ENCODE measurements at regions not wholly inside any gene's neighbourhood (a gene's known extent, or its start where the extent isn't known, plus 50 kb on each side); places are given as distances from the start of the nearest gene placed in this dataset.

DNA sequence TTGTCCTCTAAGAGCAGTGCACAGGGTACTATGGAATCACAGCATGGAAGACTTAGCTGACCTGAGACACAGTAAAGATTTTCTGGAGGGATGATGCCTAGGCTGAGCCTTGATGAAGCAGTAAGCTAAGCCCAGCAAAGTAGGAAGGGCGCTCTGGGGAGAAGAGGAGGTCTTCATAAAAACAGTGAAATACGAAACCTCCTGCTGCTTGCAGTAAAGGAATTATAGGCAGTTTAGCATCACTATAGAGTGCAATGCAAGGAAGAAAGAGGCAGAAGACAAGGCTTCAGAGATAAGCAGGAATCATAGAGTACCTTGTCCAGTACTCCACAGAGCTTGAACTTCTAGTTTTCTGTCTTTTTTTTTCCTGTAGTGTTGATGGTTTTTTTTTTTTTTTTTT lies 555.7 kb upstream of the CADM1 start:
- Histone ChIP-seq H3K27me3 (no peaks in the 10 kb centered on the region), H3K36me3 (replicated peaks in 1 of 2; ENCODE audit: insufficient read depth in 1 of 2, low read depth in 2 of 2) (no peaks in the 10 kb centered on the region), H3K4me3 (no peak overlapping the region), H3K27ac (no peak overlapping the region), H3K9me3 (no peaks in the 10 kb centered on the region), H3K4me1 (no peaks in the 10 kb centered on the region)
- TF ChIP-seq POLR2A (IDR thresholded peaks at IDR 0.05) (no peak), CTCF (IDR thresholded peaks at IDR 0.05) (no peak)
- ATAC-seq (no peak), DNase-seq (no peak)
- WGBS, 2 donors, result 63 to 69% methylated on average over 2 of the region's 2 CpGs
- intact Hi-C loops (cut with DNase I), result no loop called here

DNA sequence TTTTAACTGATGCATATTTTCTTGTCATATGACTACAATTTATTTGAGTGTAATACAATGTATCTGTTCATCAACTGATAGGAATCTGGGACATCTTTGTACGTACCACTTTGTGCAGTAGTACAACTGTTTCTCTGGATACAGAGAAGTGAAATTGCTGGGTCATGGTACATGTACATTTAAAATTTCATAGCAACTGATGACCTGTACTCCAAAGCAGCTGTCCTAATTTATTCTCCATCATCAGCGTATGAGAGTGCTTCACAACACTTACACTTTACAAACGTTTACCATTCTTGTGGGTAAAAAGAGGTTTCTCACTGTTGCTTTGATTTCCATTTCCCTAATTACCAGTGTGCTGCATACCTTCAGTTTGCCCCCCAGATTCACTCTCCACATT lies 552.8 kb upstream of the CADM1 start:
- Histone ChIP-seq H3K36me3 (replicated peaks in 1 of 2; ENCODE audit: insufficient read depth in 1 of 2, low read depth in 2 of 2) (no peaks in the 10 kb centered on the region), H3K4me1 (no peaks in the 10 kb centered on the region), H3K9me3 (no peaks in the 10 kb centered on the region), H3K27me3 (no peaks in the 10 kb centered on the region), H3K4me3 (no peak overlapping the region), H3K27ac (no peak overlapping the region)
- intact Hi-C loops (cut with DNase I), result no loop called here
- 42 to 54% methylated on average over 3 of the region's 3 CpGs for WGBS, 2 donors
- no peak for ATAC-seq
- TF ChIP-seq POLR2A (IDR thresholded peaks at IDR 0.05), result no peak
- no peak for TF ChIP-seq CTCF (IDR thresholded peaks at IDR 0.05)
- no peak for DNase-seq

DNA sequence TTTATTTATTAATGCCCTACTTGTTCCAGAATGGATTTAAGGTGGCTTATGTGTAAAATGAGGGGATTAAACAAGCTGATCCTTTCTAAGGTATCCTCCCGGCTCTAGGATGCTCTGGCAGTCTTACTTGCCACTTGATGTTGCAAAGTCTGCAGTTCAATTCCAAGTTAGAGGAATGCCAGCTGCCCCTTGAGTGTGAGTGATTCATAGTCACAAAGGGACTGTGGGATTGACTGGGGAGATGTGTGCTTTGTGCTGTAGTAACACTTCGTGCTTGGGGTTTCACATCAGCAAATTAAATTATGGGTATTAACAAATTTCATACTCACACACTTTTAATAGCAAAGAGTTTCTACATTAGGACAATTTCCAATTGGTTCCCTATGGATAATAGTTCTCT lies 550.8 kb upstream of the CADM1 start:
- 50 to 68% methylated on average over 2 of the region's 2 CpGs for WGBS, 2 donors
- Histone ChIP-seq H3K4me1 (no peaks in the 10 kb centered on the region), H3K9me3 (no peaks in the 10 kb centered on the region), H3K27ac (no peak overlapping the region), H3K4me3 (no peak overlapping the region), H3K36me3 (replicated peaks in 1 of 2; ENCODE audit: insufficient read depth in 1 of 2, low read depth in 2 of 2) (no peaks in the 10 kb centered on the region), H3K27me3 (no peaks in the 10 kb centered on the region)
- ATAC-seq (no peak), DNase-seq (no peak)
- no peak for TF ChIP-seq POLR2A (IDR thresholded peaks at IDR 0.05)
- no peak for TF ChIP-seq CTCF (IDR thresholded peaks at IDR 0.05)
- intact Hi-C loops (cut with DNase I), result no loop called here

GRCh38 chr11:116053548-116053919 lies 549.3 kb upstream of the CADM1 start:
- H3K9me3 ChIP-seq, result no peaks in the 10 kb centered on the region
- DNase-seq (no peak), ATAC-seq (no peak)
- H3K36me3 ChIP-seq (replicated peaks in 1 of 2; ENCODE audit: insufficient read depth in 1 of 2, low read depth in 2 of 2), result no peaks in the 10 kb centered on the region
- no peaks in the 10 kb centered on the region for H3K4me1 ChIP-seq
- TF ChIP-seq POLR2A (IDR thresholded peaks at IDR 0.05), result no peak
- no peak for TF ChIP-seq CTCF (IDR thresholded peaks at IDR 0.05)
- intact Hi-C loops (cut with DNase I), result no loop called here
- no peak overlapping the region for H3K27ac ChIP-seq
- 16 to 20% methylated on average over 6 of the region's 6 CpGs for WGBS, 2 donors
- H3K4me3 ChIP-seq, result no peak overlapping the region
- no peaks in the 10 kb centered on the region for H3K27me3 ChIP-seq

DNA sequence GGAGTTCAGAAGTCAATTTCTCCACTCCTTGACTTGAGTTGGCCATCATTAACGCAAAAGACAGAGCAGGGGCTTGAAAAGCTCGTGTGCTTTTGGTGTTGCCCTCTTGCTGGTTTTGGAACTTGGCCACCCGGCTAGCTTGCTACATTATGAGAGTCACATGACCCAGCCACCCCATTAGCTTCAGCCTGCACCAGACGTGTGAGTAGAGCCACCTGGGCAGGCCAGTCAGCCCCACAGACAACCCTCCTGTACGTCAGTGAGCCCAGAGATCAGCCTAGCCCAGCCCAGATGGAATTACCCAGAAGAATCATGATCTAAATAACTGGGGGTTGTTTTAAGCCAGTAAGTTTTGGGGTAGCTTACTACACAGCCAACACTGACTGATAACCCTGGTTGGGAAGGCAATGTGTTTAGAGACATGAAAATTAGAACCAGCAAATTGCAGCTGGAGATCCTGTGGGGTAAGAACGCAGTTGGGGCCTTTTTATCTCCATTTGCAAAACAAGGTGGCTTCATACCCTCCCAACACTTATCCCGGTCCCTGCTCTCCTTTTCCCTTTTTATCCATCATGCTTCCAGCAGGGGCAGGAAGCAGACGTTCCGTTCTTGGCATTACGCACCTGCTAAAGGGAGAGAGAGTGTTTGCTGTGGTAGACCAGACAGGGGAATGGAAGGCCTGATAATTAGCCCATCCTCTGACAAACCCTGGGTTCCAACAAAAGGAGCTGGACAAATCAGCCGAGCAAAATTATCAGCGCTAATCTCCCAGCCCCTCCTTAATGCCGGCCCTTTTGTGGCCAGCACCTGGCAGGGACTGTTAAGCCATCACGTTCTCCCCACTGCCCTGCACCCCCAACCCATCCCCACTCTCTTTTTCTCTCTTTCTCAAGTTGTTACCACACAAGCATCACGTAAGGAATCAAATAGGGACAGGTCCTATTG lies 548.7 kb upstream of the CADM1 start:
- Histone ChIP-seq H3K9me3 (no peaks in the 10 kb centered on the region), H3K27me3 (no peaks in the 10 kb centered on the region), H3K36me3 (replicated peaks in 1 of 2; ENCODE audit: insufficient read depth in 1 of 2, low read depth in 2 of 2) (no peaks in the 10 kb centered on the region), H3K27ac (no peak overlapping the region), H3K4me3 (no peak overlapping the region), H3K4me1 (no peaks in the 10 kb centered on the region)
- WGBS, 2 donors, result 41 to 58% methylated on average over 13 to 15 of the region's 15 CpGs
- TF ChIP-seq POLR2A (IDR thresholded peaks at IDR 0.05) (no peak), CTCF (IDR thresholded peaks at IDR 0.05) (no peak)
- intact Hi-C loops (cut with DNase I), result no loop called here
- ATAC-seq (no peak), DNase-seq (no peak)
